ENCODE measurements at regions not wholly inside any gene's neighbourhood (a gene's known extent, or its start where the extent isn't known, plus 50 kb on each side); places are given as distances from the start of the nearest gene placed in this dataset.

DNA sequence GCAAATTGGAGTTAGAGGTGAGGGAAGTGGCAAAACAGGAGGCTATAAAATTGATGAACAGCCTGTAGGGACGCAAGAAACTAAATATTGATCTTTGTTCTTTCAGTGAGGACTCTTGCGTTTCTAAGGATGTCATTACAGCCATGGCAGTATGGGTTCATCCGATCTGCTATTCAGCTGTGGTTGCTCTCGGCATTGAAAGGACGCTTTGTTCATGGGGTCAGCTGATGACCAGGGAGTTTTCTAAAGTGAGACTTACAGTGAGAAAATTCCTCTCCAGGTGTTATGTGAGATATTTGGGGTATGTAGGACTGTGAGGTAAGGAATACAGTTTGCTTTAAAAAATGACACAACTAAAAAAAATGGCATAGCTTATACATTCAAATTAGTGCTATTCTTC, 52.7 kb upstream of the PELI1 start:
- DNase-seq (ENCODE audit: low read depth, low spot score): no peak

- DNase-seq (ENCODE audit: low read depth, low spot score): peak; percentile 27
Measured at GRCh38 chr2:64201151-64201550, 56.9 kb upstream of the PELI1 start.

DNA sequence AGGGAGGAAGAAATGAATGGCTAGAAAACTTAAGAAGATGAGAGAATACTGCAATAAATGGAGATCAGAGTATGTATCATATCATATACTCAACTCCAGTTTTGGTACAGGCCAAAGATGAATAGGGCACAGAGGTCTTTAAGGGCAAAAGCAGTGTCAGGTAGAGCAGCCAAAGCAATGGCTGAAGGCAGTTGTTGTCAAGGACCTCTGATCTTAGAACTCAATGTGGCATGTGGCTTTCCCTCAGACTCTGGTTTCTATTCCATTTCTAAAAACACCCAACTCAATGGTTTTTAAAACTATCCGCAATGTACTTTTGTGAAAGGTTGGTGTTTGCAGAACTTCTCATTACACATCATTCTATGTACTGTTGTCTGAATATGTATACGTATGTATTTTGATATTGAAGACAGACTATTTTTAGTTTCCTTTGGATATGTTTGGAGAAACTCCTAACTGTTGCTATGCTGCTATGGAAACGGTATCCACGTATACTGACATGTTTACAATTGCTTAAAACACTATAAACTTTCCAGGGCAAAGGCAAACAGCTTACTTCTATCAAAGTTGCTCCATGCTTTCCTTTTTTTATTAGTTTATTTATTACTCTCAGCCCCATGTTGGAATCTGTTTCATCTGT, 58.1 kb upstream of the PELI1 start:
- peak; percentile 25 for DNase-seq (ENCODE audit: low read depth, low spot score)

DNA sequence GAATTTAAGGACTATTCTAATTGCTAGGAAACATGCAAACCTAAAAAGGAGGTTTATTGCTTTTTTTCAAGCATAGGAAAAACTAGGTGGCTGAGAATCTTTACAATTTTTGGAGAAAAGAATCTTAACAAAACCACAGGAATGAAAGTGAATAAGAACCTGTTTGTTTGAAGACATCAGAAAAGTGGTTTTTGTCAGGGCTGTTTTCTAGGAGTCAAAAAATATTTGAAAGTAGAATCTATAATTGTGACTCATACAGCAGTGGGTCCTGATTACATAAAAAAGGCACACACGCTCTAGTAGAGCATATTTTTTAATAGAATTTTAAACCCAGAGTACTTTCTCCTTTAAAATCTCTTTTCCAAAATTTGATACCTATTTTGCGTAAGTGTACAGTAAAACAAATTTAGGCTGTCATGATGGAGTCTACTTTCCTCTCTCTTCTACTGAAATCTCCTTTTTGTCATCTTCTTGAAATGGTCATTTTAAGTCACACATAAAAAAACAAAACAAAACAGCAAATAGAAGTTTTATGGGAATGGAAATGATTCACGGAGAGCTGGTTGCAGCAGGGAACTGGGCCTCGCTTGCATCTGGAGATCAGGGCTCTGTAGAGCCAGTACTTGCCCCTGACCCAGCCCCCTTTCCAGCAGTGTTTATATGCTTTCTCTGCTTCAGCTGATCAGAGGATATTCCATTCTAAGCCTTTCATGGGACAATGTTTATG, 59.1 kb upstream of the PELI1 start:
- peak; percentile 62 for DNase-seq (ENCODE audit: low read depth, low spot score)

DNA sequence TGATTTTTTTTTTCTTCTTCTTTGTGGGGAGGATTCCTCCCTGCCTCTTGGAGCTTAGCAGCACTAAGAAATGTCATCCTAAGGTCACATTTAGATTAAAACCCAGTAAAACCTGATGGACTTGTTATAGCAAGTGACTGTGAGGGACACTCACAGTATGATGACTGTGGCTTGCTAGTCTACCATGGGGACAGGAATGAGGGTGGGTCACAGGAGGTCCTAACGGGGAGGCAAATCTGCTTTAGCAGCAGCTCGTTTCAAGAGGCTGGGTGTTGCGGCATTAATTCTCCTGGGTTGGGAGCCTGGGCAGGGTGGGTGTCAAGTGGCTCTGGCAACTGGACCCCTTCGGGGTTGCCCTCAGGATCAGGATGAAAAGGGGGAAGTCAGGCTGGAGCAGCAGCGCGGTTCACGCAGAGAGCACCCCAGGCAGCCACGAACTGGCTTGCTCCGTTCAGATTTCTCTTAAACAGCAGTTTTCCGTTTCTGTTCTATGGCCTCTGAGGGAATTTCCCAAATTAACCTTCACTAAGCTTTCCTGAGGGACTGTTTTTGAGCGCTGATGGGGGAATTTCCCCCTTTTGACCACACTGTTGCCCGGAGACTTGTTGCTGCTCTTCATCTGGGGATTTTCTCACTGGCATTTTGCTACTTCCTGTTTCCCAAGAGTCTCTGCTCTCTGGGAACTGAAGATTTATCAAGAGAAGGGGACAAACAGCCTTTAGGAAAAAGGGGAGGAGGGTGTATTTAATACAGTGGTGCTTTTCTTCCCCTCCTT, 59.8 kb upstream of the PELI1 start:
- DNase-seq (ENCODE audit: low read depth, low spot score): peak; percentile 69

DNA sequence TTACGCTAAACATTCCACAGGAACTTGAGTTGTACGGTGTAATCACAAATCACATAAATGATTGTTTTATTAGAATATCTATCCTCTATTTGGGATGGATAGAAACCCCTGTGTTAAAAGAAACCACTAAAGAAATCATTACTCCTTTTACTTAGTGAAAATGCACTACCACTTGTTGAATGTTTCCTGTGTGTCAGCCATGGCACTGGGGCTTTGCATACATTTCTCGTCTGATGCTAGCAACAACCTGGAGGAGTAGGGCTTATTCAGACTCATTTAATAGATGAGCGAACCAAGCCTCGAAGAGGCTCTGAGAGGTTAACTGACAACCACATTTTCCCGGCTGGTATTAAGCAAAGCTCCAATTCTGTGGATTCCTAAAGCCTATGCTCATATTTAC, 60.5 kb upstream of the PELI1 start:
- no peak for DNase-seq (ENCODE audit: low read depth, low spot score)

- no peak for DNase-seq (ENCODE audit: low read depth, low spot score)
Measured at GRCh38 chr2:64205415-64205814, 61.2 kb upstream of the PELI1 start.

- DNase-seq (ENCODE audit: low read depth, low spot score): no peak
Measured at GRCh38 chr2:64207573-64207972, 63.4 kb upstream of the PELI1 start.

GRCh38 chr2:64210816-64211215, 66.6 kb upstream of the PELI1 start:
- DNase-seq (ENCODE audit: low read depth, low spot score): no peak

DNA sequence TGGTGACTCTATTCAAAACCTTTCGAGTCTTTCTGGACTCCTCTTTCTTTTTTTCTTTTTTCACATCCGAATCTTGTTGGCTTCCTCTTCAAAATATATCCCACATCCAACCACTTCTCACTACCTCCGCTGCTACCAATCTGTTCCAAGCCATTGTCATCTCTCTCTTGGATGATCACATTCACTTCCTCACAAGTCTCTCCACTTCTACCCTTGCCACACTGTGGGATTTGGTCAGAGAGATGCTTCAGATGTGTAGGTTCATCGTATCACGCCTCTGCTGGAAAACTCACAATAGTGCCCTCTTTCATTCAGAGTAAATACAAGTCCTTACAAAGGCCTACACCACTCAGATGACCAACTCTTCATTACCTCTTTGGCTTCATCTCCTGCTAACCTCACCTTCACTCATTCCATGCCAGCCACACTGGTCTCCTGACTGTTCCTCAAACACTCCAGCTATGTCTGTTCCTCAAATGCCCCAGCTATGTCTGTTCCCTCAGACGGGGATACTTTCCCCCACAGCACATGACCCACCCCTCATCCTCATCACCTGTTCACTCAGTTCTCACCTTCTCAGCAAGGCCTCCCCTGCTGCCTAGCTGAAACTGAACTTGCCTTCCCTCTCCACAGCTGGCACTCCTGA, 67.2 kb upstream of the PELI1 start:
- no peak for DNase-seq (ENCODE audit: low read depth, low spot score)

DNA sequence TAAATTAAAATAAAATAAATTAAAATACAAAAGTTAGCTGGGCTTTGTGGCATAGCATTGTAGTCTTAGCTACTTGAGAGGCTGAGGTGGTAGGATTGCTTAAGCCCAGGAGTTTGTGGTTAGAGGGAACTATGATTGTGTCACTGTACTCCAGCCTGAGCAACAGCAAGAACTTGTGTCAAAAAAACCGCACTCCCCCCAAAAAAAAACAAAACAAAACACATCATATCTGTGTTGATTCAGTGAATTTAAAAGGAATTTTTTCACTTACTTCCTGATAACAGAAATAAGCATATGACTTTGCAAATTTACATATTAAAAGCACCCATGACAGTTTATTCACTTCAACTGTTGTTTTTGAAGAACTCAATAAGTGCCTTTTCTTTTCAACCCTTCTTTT, 68.1 kb upstream of the PELI1 start:
- DNase-seq (ENCODE audit: low read depth, low spot score): peak; percentile 87

GRCh38 chr2:64212801-64213321, 68.6 kb upstream of the PELI1 start:
- DNase-seq (ENCODE audit: low read depth, low spot score): peak; percentile 91

DNA sequence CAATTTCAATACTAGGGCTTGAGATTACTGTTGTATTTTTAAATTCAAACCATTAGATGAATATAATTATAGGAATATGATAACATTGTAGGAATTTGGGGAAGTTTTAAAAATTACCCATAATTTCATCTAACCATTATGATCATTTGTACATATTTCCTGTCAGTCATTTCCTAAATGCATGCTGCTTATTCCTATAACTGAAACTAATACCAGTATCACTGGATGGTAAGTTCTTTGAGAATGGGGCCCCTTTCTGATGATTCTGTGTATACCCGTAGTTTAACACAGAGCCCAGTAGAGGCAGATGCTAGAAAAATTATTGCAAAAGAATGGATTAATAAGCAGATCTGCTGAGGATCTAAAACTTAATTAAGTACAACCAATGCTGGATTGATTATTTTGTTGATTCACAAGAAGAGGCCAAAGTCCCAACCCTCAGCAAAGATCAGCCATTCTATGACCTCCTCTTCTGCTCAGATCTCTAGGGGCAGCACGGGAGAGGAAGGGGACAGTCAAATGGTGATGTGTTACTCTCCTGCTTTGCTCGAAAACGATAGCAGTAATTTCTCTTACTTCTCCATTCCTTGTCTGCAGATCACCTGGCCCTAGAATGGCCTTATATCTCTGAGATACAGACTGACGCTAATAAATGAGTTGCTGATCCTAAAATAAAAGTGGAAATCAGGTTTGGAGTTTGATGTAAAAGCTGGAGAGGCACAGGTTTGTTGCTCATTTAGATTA, 69.5 kb upstream of the PELI1 start:
- no peak for DNase-seq (ENCODE audit: low read depth, low spot score)

DNA sequence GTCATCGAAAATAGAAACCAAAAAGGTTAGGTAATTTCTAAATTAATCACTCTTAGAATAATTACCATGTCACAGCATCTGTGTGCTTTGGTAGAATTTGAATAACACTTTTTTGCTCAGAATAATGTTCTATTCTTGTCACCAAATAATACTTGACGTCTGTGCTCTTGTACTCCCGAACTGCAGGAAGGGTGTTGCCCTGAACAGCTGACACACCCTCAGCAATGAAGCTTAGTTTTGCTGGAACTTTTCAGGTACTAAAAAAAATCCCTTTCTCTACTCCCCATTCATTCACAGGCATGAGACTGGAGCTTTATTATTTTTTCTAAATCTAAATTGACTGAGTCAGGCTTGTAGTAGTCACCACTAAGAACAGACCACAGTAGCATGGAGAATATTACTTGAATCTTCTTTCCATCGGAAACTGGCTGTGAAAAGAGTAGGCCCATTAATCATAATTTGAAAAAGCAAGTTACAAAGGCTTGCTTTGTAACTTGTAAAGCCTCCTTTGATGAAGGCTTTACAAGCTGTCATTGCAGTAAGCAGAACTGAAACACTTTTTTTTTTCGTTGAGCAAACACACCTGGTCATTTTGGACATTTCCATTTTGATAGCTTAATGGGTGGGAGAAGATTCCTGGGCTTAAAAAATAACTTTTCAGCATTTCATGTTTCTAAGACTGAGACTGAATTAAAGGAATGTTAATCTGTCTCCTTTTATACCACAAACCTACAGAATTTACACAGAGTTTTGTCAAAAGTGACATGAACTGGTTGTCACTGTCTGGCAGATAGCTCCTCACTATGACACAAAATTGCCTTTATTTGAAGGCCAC, 70.3 kb upstream of the PELI1 start:
- DNase-seq (ENCODE audit: low read depth, low spot score): peak; percentile 41

- no peak for DNase-seq (ENCODE audit: low read depth, low spot score)
Measured at GRCh38 chr2:64217198-64217869, 73.1 kb upstream of the PELI1 start.

GRCh38 chr2:64218137-64218802, 74.0 kb upstream of the PELI1 start:
- DNase-seq (ENCODE audit: low read depth, low spot score): no peak

DNA sequence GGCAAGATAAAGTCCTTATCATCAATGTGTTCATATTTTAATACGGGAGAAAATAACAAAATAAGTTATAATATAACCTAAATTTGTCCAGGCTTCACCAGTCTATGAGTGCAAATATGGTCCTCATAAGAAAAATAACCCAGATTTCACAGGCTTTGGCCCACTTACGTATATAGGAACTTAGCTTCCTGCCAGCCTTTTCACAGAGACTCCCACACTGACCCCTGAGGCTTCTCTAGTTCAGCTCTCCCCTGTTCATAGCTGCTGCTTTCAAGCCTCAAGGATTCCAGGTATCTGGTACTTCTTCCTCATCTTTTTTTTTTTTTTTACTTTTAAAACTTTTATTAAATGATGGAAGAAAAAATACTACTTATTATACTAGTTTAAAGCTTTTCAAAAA, 74.9 kb upstream of the PELI1 start:
- no peak for DNase-seq (ENCODE audit: low read depth, low spot score)

- no peak for DNase-seq (ENCODE audit: low read depth, low spot score)
Measured at GRCh38 chr2:64220265-64220664, 76.0 kb upstream of the PELI1 start.

DNA sequence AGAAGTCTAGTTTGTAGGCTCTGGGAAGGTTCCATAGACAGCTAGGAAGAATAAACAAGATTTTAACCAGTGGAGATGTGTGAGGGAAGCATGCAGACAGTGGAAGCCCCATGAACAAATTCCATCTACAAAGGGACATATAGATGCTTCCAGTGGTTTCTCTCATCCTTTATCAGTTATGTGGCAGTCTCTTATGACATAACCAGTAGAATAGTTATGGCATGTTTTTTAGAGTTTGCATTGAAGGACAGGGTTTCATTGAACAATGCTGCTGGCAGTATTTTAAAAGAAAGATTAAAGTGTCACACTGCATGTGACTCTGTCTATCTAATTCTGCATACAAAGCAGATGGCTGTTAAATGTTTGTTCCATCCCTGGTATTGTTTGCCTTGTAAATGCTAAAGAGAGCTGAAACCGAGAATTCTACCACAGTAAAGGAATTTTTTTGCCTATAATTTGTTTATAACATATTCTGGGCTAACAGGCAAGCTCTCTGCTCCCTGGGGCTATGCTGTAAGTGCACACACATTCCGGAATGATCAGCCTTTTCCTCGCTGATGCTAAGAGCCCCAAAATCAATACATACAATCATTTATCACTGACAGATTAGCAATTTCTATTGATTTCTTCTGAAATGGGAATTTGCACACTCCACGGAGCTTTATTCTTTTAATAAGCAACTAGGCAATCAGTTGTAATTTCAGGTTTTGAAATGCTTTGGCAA, 76.8 kb upstream of the PELI1 start:
- DNase-seq (ENCODE audit: low read depth, low spot score): no peak
